GM23338 (cell line): ENCODE measurements at regions not wholly inside any gene's neighbourhood (a gene's known extent, or its start where the extent isn't known, plus 50 kb on each side); places are given as distances from the start of the nearest gene placed in this dataset.

Experiments used
- ATAC-seq: fragments of 200-7000 bp; cut with Tn5 transposase; 3 replicates; pipeline ENCODE4 v1.9.1; 2020
- DNase-seq: peaks from one replicate; pipeline ENCODE4 v3.0.0-alpha.2; 2015; ENCODE audit warnings: low spot score
- H2AFZ ChIP-seq: fragments of 200-600 bp; sonication (generic); 2 replicates; pipeline ENCODE4 v1.8.0; 2016; ENCODE audit warnings: antibody characterized with exemption, mild to moderate bottlenecking, moderate library complexity
- H3F3A ChIP-seq: fragments of 200-600 bp; sonication (generic); replicated peaks from 2 replicates; pipeline ENCODE4 v1.8.0; 2017; ENCODE audit warnings: antibody characterized with exemption, mixed run types, low read depth
- H3K27ac ChIP-seq: fragments of 200-600 bp; sonication (generic); 2 replicates; pipeline ENCODE4 v1.6.1; 2016; ENCODE audit warnings: low read depth
- H3K27me3 ChIP-seq: fragments of 200-600 bp; sonication (generic); 2 replicates; pipeline ENCODE4 v1.8.0; 2016; ENCODE audit warnings: mild to moderate bottlenecking, mixed run types, moderate library complexity; ENCODE audit not compliant: insufficient read depth
- H3K36me3 ChIP-seq: fragments of 200-600 bp; sonication (generic); 2 replicates; pipeline ENCODE4 v1.8.0; 2016; ENCODE audit warnings: mild to moderate bottlenecking; ENCODE audit not compliant: insufficient read depth
- H3K4me1 ChIP-seq: fragments of 200-600 bp; sonication (generic); 2 replicates; pipeline ENCODE4 v1.8.0; 2016; ENCODE audit warnings: mild to moderate bottlenecking, moderate library complexity; ENCODE audit not compliant: insufficient read depth
- H3K4me2 ChIP-seq: fragments of 200-600 bp; sonication (generic); 2 replicates; pipeline ENCODE4 v1.7.1; 2017; ENCODE audit warnings: mixed run types
- H3K4me3 ChIP-seq: fragments of 200-600 bp; sonication (generic); 2 replicates; pipeline ENCODE4 v1.6.1; 2016; ENCODE audit warnings: mixed run types
- H3K79me2 ChIP-seq: fragments of 200-600 bp; sonication (generic); replicated peaks from 2 replicates; pipeline ENCODE4 v1.8.0; 2017; ENCODE audit warnings: mild to moderate bottlenecking; ENCODE audit not compliant: insufficient read depth
- H3K9me2 ChIP-seq: fragments of 200-600 bp; sonication (generic); 2 replicates; pipeline ENCODE4 v1.8.0; 2017; ENCODE audit not compliant: insufficient read depth
- H4K20me1 ChIP-seq: fragments of 200-600 bp; sonication (generic); replicated peaks from 2 replicates; pipeline ENCODE4 v1.8.0; 2017; ENCODE audit warnings: mild to moderate bottlenecking; ENCODE audit not compliant: insufficient read depth
- H3K27ac Mint-ChIP-seq: 2 replicates; pipeline ENCODE4 v1.8.0; 2020; ENCODE audit warnings: inconsistent platforms, mild to moderate bottlenecking, moderate library complexity, mixed read lengths
- H3K27me3 Mint-ChIP-seq: 3 replicates; pipeline ENCODE4 v1.8.0; 2022; ENCODE audit warnings: low read depth, mild to moderate bottlenecking, moderate library complexity, mixed read lengths, inconsistent platforms; ENCODE audit not compliant: insufficient read depth, poor library complexity
- H3K36me3 Mint-ChIP-seq: 3 replicates; pipeline ENCODE4 v1.8.0; 2021; ENCODE audit warnings: low read depth, mild to moderate bottlenecking, inconsistent platforms, moderate library complexity, mixed read lengths
- H3K4me1 Mint-ChIP-seq: 3 replicates; pipeline ENCODE4 v1.8.0; 2020; ENCODE audit warnings: mild to moderate bottlenecking, inconsistent platforms, mixed read lengths
- H3K4me3 Mint-ChIP-seq: 3 replicates; pipeline ENCODE4 v1.8.0; 2021; ENCODE audit warnings: moderate library complexity, mild to moderate bottlenecking, inconsistent platforms, mixed read lengths
- H3K9me3 Mint-ChIP-seq: 3 replicates; pipeline ENCODE4 v1.8.0; 2020; ENCODE audit warnings: moderate library complexity, mild to moderate bottlenecking, inconsistent platforms, mixed read lengths
- CREB1 ChIP-seq: fragments of 250-450 bp; sonication (Bioruptor Pico); IDR thresholded peaks from 2 replicates; pipeline ENCODE4 v1.5.0; 2020; ENCODE audit warnings: low read depth, mild to moderate bottlenecking, moderate library complexity
- EZH2phosphoT487 ChIP-seq: fragments of 200-600 bp; sonication (generic); IDR thresholded peaks from one replicate; pipeline ENCODE4 v1.8.1; 2018; ENCODE audit warnings: antibody characterized with exemption; ENCODE audit not compliant: unreplicated experiment
- JUNB ChIP-seq: IDR thresholded peaks from one replicate; pipeline ENCODE4 v1.6.1; 2016; ENCODE audit warnings: antibody characterized with exemption; ENCODE audit not compliant: unreplicated experiment
- POLR2AphosphoS5 ChIP-seq: IDR thresholded peaks from 2 replicates; pipeline ENCODE4 v1.6.1; 2016; ENCODE audit warnings: antibody characterized with exemption, low read depth
- STAT1 ChIP-seq: IDR thresholded peaks from one replicate; pipeline ENCODE4 v1.6.1; 2016; ENCODE audit warnings: antibody characterized with exemption; ENCODE audit not compliant: unreplicated experiment
- ZNF114 ChIP-seq: fragments of 250-450 bp; sonication (Bioruptor Pico); IDR thresholded peaks from 2 replicates; pipeline ENCODE4 v1.5.0; 2020; ENCODE audit warnings: mild to moderate bottlenecking, moderate library complexity
- ZNF331 ChIP-seq: fragments of 250-450 bp; sonication (Bioruptor Pico); IDR thresholded peaks from 2 replicates; pipeline ENCODE4 v1.5.0; 2020; ENCODE audit warnings: low read depth, mild to moderate bottlenecking, moderate library complexity
- TF ChIP-seq, protein P1 (sequence below), 2 experiments: fragments of 200-600 bp in 1 of 2; sonication (generic) in 1 of 2; conservative IDR thresholded peaks; 2 replicates each; pipeline versions ENCODE4 v1.5.1 to v1.6.1; 2016 to 2017; ENCODE audit warnings: antibody characterized with exemption in 2 of 2, low read depth in 2 of 2, mild to moderate bottlenecking in 2 of 2, moderate library complexity in 1 of 2
- TF ChIP-seq, protein P2 (sequence below): IDR thresholded peaks from 2 replicates; pipeline ENCODE4 v1.6.1; 2016; ENCODE audit warnings: antibody characterized with exemption

DNA sequence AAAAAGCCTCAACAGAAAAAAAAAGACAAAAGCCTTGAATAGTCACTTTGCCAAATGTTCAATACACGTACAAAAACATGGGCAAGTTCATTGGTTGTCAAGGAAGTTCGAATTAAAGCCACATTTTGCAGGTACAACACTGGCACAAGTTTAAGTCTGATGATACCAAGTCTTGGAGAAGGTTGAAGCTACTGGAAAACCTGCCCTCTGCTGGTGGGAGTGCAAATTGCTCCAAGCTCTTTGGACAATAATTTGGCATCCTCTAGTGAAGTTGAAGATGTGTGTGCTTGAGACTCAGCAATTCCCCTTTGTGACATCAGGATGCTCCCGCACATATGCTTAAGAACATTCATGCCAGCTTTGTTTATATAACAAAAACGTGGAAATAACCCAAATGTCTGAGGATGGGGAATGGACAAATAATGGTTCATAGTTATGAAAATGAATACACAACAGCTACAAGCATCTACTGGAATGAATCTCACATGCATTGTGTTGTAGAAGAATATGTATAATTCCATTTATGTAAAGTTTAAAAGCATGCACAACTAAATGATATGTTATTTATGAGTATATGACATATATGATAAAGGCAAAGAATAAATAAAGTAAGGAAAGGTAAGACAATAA, 120.0 kb upstream of the PLPP4 start:
- ATAC-seq = peak; percentile 70
- Histone ChIP-seq H3K27ac (no peak overlapping the region), H2AFZ (no peak overlapping the region), H3K9me2 (peaks cover 20% of the 10 kb centered on the region), H3K4me1 (peaks cover 5% of the 10 kb centered on the region), H3K36me3 (no peaks in the 10 kb centered on the region), H3K4me3 (no peak overlapping the region), H3F3A (no peaks in the 10 kb centered on the region), H3K4me2 (no peak overlapping the region), H4K20me1 (no peaks in the 10 kb centered on the region), H3K79me2 (no peaks in the 10 kb centered on the region), H3K27me3 (no peaks in the 10 kb centered on the region)
- no peak overlapping the region for H3K27ac Mint-ChIP-seq
- no peaks in the 10 kb centered on the region for H3K36me3 Mint-ChIP-seq
- no peak overlapping the region for H3K4me3 Mint-ChIP-seq
- peak; percentile 78 for DNase-seq
- peaks cover 10% of the 10 kb centered on the region; the same call in 2 of the 3 replicates for H3K4me1 Mint-ChIP-seq
- peaks cover 3% of the 10 kb centered on the region for H3K27me3 Mint-ChIP-seq
- no peaks in the 10 kb centered on the region for H3K9me3 Mint-ChIP-seq
- TF ChIP-seq CREB1 (CRISPR knock-in tag) = no peak
- TF ChIP-seq JUNB = no peak
- TF ChIP-seq, protein P1, sequence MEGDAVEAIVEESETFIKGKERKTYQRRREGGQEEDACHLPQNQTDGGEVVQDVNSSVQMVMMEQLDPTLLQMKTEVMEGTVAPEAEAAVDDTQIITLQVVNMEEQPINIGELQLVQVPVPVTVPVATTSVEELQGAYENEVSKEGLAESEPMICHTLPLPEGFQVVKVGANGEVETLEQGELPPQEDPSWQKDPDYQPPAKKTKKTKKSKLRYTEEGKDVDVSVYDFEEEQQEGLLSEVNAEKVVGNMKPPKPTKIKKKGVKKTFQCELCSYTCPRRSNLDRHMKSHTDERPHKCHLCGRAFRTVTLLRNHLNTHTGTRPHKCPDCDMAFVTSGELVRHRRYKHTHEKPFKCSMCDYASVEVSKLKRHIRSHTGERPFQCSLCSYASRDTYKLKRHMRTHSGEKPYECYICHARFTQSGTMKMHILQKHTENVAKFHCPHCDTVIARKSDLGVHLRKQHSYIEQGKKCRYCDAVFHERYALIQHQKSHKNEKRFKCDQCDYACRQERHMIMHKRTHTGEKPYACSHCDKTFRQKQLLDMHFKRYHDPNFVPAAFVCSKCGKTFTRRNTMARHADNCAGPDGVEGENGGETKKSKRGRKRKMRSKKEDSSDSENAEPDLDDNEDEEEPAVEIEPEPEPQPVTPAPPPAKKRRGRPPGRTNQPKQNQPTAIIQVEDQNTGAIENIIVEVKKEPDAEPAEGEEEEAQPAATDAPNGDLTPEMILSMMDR (conservative IDR thresholded peaks at IDR 0.05; ENCODE audit: low read depth in 2 of 2) = peak; percentile 89 to 90

GRCh38 chr10:120342115-120342714, 114.8 kb upstream of the PLPP4 start:
- TF ChIP-seq POLR2AphosphoS5 (no peak), ZNF331 (no peak), EZH2phosphoT487 (no peak), STAT1 (no peak), ZNF114 (no peak), CREB1 (CRISPR knock-in tag) (no peak), JUNB (no peak)
- TF ChIP-seq, protein P2, sequence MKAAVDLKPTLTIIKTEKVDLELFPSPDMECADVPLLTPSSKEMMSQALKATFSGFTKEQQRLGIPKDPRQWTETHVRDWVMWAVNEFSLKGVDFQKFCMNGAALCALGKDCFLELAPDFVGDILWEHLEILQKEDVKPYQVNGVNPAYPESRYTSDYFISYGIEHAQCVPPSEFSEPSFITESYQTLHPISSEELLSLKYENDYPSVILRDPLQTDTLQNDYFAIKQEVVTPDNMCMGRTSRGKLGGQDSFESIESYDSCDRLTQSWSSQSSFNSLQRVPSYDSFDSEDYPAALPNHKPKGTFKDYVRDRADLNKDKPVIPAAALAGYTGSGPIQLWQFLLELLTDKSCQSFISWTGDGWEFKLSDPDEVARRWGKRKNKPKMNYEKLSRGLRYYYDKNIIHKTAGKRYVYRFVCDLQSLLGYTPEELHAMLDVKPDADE = no peak
- TF ChIP-seq, protein P1 (conservative IDR thresholded peaks at IDR 0.05; ENCODE audit: low read depth in 2 of 2) = no peak
- peak overlapping the region; percentile 49 for H3K4me2 ChIP-seq
- H3K9me2 ChIP-seq = peaks cover 11% of the 10 kb centered on the region; the same call in 1 of the 2 replicates
- H3K36me3 Mint-ChIP-seq = no peaks in the 10 kb centered on the region
- DNase-seq = peak; percentile 2
- H3K4me1 Mint-ChIP-seq = peaks cover 18% of the 10 kb centered on the region
- peak overlapping the region; percentile 95; the same call in 1 of the 2 replicates for H2AFZ ChIP-seq
- no peaks in the 10 kb centered on the region for H3F3A ChIP-seq
- H3K4me1 ChIP-seq = peaks cover 15% of the 10 kb centered on the region
- no peaks in the 10 kb centered on the region for H3K27me3 Mint-ChIP-seq
- no peak overlapping the region for H3K27ac ChIP-seq
- H3K36me3 ChIP-seq = no peaks in the 10 kb centered on the region
- H3K9me3 Mint-ChIP-seq = no peaks in the 10 kb centered on the region
- H3K27ac Mint-ChIP-seq = no peak overlapping the region; the same call in 1 of the 2 replicates
- H3K79me2 ChIP-seq = no peaks in the 10 kb centered on the region
- H3K4me3 Mint-ChIP-seq = no peak overlapping the region
- ATAC-seq = peak; percentile 42; the same call in 2 of the 3 replicates
- no peak overlapping the region for H3K4me3 ChIP-seq
- no peaks in the 10 kb centered on the region for H4K20me1 ChIP-seq
- H3K27me3 ChIP-seq = no peaks in the 10 kb centered on the region
